ENCODE measurements at regions not wholly inside any gene's neighbourhood (a gene's known extent, or its start where the extent isn't known, plus 50 kb on each side); places are given as distances from the start of the nearest gene placed in this dataset.

DNA sequence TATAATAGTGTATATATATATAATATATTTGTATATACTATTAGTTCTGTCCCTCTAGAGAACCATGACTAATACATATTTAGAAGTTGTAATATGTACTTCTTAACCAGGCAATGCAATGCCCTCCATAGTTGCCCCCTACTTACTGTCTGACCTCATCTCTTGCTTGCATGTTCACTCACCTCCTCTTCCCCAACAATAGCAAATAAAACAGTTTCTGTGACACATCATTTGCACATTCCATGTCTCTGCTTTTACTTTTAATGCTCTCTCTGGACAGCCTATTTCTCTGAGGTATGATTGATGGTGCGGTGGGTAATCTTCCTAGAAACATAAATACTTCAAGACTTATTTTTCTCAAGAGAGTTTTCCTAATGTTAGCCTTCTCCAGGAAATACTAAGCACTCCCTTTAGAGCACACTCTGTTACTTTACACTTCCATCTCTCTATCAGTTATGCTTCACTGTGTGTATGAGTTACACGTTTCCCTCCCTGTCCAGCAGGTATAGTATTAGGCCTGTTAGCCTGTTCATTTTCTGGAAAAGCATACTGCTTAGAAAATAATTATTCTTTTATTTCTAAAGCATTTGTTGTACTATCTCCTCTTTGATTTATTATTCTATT, 295.6 kb upstream of the LRATD1 start:
- no peak for DNase-seq

DNA sequence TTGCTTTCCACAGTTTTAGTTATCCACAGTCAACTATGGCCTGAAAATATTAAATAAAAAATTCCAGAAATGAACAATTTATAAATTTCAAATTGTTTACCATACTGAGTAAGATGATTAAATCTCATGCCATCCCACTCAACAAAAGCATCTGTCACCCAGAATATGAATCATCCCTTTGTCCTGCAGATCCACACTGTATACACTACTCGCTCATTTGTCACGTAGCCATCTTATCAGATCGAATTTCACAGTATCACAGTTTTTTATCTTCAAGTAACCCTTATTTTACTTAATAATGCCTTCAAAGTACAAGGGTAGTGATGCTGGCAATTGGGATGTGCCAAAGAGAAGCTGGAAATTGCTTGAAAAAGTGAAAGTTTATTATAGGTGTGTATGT, 291.8 kb upstream of the LRATD1 start:
- no peak for DNase-seq

DNA sequence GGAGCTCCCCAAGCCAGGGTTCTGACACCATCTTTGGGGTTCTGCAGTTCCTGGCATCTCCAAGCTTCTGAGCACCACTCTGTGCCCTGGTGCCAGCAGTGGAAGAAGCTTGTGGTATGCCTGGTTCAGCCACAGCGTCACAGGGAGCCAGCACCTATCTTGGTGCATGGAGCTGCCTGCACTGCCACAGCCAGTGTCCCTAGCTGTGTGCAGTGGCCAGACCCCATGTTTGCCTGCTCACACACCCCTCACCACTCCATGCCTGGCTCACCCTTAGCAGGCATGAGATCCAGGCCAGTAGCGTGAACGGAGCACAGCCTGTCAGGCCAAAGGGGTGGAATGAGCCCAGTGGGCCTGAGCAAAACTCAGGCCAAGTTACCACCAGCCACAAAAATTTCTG, 290.2 kb upstream of the LRATD1 start:
- DNase-seq, result no peak

DNA sequence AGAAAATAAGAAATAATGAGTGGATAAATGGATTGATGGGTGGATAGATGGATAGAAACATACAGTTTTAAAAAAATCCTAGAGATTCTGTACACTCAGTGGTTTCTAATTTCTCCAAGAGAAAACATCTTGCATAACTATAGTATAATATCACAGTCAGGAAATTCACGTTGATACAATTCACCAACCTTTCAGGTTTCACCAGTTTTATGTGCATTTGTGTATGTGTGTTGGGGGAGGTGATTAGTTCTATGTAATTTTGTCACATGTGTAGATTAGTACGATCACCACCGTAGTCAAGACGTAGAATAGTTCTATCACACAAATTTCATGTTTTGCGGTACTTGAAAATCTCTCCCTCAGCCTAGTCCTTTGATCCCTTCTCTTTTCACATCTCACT, 288.2 kb upstream of the LRATD1 start:
- DNase-seq, result no peak

DNA sequence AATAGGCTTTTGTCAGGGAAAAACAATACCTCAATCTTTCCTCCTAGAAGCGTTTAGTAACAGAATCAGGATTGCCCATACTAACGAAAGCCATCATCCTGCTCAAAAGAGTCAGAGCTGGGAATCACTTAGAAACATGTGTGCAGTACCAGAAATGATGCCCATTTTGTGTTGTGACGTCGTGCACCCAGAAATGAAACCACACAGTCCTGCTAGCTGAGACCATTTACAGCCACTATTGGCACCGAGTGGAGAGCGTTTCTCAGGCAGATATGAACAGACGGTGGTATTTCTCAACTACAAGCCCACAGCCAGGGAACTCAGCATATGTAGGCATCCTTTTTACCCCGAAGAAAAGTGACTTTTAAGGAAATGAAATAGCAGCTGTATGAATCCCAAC, 284.3 kb upstream of the LRATD1 start:
- DNase-seq, result no peak

DNA sequence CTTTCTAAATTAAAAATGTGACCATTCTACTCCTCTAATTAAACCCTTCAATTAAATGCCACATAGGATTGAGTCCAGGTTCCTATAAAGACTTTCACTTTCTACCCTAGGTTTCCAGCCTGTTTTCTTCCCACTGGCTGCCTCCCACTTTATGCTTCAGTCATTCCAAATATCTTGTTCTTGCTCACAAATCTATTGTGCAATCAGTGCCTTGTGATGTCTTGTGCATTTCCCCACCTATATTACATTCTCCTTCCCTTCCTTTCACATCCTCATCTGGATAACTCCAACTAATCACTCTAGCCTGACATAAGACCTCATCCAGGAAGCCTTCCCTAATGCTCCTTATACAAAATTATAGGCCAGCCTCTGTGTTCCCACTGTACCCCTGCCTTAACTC, 281.7 kb upstream of the LRATD1 start:
- no peak for DNase-seq

DNA sequence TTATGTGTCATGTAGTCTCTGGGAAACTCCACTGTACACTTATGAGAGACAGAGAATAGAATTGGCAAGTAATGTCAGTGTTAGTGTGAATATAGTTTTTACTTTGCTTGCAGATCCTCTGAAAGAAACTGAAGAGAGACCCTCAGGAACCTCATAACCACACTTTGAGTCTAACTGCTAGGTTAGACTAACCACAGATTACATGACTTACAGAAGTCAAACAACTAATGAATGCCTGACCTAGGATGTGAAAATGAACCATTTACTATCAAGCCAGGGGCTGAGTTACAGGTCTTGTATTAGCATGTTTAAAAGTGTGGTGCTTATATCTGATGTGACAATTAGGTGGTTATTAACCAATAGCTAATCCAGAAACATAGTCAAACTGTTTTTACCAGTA, 280.4 kb upstream of the LRATD1 start:
- DNase-seq, result no peak

DNA sequence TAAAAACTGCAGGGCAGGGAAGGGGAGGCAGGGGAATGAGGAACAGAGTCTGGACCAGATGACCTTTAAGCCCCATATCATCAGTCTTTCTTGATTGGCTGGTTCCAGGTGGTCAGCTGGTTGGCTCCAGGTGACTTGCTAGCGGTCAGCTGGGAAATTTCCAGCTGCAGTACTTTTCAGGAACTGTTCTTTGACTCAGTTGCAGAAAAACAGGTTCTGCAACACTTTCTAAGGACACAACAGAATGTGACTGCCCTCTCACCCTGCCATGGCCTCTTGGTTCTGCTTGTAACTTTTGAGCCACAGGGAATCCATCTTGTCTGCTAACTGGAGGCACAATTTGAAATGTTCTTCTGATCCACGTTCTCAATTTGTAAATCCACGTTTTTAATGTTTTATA, 278.3 kb upstream of the LRATD1 start:
- no peak for DNase-seq

DNA sequence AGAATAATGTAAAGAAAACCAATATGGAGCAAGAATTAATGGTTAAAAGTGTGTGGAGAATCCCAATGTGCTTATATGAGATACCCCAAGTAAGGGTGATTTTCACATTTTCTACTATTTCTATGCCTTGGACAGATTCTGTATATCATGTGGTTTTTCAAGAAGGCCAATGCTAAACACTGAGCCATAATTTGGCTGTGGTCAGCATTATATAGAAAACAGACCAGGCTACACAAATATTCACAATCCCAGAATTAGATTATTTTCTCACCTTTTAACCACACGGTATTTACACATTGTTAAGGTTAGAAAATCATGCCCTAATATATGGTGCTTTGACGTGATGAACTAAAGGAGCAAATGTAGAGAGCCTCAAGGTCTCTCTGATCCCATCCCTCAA, 277.4 kb upstream of the LRATD1 start:
- no peak for DNase-seq

DNA sequence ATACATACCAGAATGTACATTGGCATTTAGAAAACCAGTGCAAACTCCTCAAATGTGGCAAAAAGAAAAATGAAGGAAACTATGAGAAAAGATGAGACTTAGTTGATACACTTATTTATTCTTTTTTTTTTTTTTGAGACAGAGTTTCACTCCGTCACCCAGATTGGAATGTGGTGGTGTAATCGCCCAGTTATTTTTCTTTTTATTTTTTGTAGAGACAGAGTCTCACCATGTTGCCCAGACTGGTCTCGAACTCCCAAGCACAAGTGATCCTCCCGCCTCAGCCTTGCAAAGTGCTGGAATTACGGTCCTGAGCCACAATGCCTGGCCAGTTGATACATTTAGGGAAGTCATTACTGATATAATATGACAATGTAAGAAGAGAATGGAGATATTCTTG, 274.2 kb upstream of the LRATD1 start:
- DNase-seq, result no peak

DNA sequence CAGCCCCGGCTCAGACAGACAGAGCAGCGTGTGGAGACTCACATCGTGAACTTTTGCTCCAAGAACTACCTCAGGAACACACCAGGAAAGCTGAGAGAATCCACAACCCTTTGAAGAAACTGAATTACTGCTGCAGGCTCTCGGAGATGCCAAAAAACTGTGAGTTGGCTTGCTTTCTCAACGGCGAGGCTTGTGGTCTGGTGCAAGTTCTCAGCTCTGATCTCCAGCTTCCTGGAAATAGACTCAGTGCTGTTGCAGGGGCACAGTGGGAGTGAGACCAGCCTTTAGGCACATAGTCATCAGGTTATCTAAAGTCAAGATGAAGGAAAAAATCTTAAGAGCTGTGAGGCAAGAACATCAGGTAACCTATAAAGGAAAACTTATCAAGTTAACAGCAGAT, 273.7 kb upstream of the LRATD1 start:
- DNase-seq, result no peak

DNA sequence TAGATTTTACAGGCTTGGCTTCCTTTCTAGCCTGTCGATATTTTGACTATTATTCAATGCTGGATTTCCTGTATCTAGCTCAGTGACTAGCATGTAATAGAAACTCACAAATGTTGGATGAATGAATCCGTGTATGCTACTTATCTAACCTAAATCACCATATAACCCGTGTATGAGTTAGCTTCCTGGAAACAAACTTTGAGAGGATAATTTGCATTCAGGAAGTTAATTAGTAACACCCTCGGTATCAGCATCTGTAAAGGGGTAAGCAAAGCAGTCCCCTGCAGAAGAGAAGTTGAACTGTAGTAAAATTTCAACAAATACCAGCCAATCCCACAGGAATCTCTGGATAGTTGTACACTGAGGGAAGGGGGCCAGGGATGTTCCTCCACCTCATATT, 269.4 kb upstream of the LRATD1 start:
- no peak for DNase-seq

DNA sequence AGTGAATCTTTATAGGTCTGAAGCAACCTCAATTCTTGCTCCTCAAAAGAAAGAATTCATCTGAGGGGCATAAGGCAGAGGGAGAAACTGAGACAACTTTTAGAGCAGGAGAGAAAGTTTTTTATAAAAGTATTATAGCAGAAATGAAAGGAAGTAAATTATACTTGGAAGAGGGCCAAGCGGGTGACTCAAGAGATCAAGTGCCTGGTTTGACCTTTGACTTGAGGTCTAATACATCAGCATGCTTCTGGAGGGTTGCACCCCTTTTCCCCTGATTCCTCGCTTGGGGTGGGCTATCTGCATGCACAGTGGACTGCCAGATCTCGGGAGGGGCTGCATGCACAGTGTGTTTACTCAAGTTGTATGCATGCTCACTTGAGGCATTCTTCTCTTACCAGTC, 268.5 kb upstream of the LRATD1 start:
- no peak for DNase-seq

DNA sequence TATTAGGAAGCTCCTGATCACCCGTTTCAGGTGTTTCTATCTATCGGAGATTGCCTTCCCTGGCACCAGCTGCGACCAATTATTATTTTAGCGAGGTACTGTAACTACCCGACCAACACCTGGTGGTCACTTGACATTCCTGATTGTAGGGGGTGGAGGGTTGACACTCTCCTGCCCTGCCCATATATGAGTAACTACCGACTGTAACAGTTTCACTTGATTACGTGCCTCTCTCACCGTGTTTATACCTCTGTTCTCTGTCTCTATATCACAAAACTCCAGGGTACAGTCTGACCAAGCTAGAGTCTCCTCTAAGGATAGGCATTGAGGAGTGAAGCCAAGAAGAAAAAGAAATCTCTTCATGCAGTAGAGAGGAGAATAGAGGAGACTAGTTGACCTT, 268.0 kb upstream of the LRATD1 start:
- DNase-seq, result no peak

DNA sequence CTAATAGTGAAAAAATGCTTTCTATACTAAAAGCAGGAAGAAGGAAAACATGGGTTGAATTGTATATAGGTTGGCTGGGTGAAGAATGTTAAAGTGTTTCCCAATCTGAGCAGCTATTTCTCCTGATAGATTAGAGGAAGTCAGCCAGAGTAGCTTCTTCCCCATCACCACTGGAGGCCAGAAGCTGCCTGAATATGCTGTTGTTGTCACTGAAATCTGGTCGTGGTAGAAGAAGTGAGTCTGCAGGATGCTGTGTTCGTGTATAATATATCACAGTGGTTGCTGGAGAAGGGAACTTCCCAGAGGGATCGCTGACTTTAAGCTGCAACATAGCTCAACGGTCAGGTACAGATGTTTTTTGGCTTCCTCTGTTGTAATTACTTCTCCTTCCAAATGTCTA, 247.5 kb upstream of the LRATD1 start:
- peak; percentile 6 for DNase-seq

DNA sequence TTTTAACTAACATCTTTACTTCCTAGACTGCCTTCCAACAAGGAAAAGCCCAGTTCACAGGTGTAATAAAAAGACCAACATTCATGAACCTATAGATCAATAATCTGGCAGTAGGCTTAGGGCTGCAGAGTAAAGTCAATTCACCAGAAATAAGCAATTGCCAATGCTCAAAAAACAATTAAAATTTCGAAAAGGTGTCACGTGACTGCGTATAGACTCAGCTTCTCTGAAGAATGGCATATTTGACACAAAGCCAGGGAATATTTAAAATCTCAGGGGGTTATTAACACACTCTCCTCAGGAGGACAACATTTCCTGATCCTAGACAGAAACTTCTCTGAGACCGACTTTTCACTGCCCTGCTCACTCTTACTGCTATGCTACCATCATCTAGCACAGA, 245.2 kb upstream of the LRATD1 start:
- DNase-seq, result no peak

DNA sequence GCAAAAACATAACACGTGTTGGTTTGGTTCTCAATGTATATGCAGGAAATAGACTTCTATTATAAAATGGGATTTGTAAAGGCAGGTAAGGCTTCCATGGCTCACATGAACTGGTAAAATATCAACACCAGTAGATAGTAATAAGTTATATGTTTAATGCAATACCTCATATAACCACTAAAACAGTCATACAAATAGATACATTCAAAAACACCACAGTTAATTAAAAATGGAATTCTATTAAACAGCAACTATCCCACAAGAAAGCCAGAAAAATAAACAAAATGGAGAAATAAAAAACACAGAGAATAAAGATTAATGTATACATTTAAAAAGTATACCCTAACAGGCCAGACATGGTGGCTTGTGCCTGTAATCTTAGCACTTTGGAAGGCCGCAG, 243.8 kb upstream of the LRATD1 start:
- DNase-seq, result no peak

DNA sequence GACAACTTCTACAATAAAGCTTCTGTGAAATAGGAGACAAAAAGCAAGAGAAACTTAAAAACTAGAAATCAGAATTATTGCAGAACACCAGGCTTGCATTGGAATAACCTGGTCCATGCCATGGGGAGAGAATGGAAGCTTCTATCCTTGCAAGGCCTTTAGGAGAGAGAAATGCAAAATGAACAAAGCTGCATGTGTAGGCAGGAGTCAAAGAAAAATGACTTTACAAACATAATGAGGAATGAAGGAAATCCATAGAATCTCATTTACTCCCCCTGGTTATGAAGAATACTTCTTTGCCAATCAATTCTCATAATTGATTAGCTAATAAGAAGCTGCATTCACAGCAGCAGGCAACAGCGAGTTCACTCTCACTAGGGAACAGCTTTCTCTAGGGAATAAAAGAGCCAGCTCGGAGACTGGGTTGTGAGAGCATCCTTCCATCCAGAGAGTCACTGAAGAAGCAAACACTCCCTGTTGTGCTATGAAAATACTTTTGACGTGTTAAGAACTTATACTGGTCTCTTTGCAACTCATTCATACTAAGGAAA, 235.9 kb upstream of the LRATD1 start:
- no peak for DNase-seq

DNA sequence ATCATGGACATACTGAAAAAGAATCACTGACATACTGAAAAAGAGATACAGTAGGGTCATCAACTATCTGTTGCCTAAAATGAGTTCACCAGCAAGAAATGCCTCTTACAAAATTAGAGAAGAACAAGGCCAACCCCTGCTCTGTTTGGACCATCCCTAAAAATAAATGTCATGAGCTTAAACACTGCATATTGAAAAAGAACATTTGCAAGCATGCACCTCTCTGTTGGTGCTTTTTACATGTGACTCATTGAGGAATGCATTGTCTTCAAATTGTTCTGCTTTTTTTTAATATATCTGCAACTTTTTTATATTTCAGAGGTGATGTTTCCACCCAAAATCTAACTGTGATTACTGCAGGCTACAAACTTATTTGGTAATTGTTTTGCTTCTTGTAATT, 233.9 kb upstream of the LRATD1 start:
- no peak for DNase-seq

DNA sequence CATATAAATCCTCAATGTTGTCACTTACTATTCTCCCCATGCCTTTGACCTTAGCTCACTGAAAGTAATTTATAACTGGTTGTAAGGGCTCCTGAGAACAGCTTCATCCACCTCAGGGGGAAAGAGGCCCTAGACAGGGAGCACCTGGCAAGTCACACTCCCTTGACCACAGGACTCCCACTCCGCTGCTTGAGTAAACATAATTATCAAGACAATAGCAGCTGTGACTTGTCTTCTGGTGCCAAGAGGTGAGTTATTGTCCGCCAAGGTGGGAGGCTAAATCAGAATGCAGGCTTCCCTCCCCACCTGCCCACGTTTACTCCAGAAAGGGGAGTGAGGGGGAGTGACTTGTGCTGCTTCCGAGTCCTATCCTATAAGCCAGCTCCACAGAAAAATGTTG, 230.6 kb upstream of the LRATD1 start:
- no peak for DNase-seq

DNA sequence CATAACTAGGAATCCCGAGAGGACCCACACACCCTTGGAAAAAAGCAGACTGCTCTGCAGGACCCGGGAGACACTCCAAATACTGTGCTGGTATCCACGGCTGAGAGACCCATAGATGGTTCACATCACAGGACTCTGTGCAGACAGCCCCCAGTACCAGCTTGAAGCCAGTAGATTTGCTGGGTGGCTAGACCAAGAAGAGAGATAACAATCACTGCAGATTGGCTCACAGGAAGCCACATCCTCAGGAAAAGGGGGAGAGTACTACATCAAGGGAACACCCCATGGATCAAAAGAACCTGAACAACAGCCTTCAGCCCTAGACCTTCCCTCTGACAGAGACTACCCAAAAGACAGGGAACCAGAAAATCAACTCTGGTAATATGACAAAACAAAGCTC, 223.8 kb upstream of the LRATD1 start:
- DNase-seq, result no peak

DNA sequence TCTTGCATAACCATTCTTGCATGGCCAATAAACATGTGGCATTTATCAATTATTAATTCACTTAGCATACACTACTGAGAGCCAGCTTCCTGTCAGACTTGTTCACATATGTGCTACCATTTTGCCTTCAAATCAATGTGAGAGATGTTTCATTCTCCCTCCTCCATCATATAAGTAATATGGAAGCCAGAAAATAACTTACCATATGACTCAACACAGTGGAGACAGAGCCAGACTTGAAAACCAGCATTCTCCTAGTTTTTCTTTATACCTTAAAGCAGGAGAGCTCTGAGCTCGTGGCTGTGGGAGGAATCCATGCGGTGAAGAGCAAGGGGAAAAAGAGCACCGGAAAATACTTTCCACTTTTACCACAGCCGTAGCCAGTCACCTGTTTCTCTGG, 215.0 kb upstream of the LRATD1 start:
- DNase-seq, result no peak

DNA sequence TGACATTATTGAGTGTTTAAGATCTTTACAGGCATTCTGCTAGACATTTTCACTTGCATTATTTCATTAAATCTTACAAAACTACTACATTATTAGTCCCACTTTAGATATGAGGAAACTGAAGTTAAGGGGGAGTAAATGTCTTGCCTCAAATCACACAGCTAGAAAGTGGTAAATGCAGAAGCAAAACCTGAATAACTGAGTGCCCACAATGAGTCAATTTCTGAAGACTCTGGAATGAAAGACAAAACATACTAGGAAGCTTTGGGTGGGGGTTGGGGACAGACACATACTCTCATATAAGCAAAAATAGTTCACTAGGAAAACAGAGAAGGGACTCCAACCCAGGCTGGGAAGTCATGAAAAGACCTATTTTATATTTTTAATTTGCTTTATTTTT, 214.4 kb upstream of the LRATD1 start:
- no peak for DNase-seq

DNA sequence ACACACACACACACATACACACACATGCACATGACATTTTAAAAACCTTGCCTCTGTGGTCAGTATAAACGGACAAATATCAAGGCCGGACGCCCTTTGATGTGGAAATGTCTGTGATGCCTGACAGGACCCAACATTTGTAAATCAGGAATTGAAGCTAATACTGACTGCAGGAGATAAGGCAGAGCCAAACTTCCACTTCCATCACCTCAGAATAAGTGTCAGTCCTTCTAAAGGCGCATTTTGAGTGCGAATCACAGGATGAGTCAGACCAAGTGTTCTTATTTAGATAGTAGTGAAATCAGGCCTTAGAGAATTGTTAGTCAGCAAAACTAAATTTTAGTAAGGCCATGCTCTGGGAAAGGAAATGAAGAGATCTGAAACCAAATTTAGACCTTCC, 211.7 kb upstream of the LRATD1 start:
- no peak for DNase-seq

DNA sequence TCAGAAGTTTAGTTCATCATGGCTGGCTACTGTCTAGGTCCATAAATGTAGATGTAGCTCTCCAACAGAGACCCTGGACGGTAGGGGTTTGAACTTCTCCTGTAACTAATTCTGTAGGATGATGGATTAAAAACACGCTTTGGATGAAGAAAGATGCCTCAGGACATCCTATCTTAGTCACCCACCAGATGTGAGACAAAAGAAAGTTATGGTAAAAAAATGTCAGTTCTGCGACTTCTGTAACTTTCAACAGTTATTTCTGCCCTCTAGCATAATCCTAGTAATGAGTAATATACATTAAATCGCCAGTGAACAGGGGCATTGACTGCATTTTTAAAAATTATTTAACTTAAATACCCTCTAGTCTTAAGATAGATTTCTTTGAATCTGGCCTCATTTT, 210.1 kb upstream of the LRATD1 start:
- DNase-seq, result no peak

Data from muscle of arm (tissue), 1 donor.